K562 (cell line): ENCODE measurements at regions not wholly inside any gene's neighbourhood (a gene's known extent, or its start where the extent isn't known, plus 50 kb on each side); places are given as distances from the start of the nearest gene placed in this dataset.

Experiments used
- TF ChIP-seq, protein P1 (sequence below): sonication (generic); formaldehyde crosslinking; IDR thresholded peaks from 2 replicates; pipeline ENCODE4 v1.8.0; 2023; ENCODE audit warnings: missing genetic modification reagents, mild to moderate bottlenecking, borderline replicate concordance
- TF ChIP-seq, protein P2 (sequence below): fragments of 250-450 bp; sonication (Bioruptor Pico); IDR thresholded peaks from 2 replicates; pipeline ENCODE4 v1.8.0; 2022; ENCODE audit warnings: moderate library complexity, mild to moderate bottlenecking, inconsistent platforms

DNA sequence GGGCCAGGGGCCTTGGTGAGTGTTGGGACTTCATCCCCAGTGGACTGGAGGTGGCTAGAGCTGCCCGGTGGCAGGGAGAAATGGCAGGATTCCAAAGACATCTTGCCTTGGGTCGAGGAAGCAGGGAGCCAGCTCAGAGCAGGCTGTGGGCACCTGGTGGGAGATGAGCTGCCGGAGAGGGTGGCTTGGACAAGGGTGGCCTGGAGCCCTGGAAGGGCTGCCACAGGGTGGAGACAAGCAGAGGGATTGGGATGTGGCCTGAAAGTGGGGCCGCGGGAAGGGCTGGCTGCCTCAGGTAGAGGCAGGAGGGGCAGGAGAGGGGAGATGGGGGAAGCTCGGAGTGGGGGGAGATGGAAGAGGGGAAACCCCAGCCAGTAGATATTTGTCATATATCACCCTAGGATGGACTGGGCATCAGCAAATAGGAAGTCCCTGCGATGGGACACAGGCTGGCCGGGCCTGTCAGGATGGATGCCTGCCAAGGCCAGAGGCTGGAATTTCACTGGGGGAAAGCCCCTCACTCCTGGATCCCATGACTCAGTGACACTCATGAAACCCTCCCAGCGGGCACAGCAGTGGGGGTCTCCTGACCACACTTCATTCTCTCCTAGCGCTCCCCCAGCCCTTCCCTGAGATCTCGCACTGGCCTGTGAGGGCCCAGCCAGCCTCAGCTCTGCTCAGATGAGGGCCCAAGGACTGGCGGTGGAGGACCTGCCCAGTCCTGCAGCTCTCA lies 72.0 kb upstream of the SHISAL1 start (continued):
- TF ChIP-seq, protein P1, sequence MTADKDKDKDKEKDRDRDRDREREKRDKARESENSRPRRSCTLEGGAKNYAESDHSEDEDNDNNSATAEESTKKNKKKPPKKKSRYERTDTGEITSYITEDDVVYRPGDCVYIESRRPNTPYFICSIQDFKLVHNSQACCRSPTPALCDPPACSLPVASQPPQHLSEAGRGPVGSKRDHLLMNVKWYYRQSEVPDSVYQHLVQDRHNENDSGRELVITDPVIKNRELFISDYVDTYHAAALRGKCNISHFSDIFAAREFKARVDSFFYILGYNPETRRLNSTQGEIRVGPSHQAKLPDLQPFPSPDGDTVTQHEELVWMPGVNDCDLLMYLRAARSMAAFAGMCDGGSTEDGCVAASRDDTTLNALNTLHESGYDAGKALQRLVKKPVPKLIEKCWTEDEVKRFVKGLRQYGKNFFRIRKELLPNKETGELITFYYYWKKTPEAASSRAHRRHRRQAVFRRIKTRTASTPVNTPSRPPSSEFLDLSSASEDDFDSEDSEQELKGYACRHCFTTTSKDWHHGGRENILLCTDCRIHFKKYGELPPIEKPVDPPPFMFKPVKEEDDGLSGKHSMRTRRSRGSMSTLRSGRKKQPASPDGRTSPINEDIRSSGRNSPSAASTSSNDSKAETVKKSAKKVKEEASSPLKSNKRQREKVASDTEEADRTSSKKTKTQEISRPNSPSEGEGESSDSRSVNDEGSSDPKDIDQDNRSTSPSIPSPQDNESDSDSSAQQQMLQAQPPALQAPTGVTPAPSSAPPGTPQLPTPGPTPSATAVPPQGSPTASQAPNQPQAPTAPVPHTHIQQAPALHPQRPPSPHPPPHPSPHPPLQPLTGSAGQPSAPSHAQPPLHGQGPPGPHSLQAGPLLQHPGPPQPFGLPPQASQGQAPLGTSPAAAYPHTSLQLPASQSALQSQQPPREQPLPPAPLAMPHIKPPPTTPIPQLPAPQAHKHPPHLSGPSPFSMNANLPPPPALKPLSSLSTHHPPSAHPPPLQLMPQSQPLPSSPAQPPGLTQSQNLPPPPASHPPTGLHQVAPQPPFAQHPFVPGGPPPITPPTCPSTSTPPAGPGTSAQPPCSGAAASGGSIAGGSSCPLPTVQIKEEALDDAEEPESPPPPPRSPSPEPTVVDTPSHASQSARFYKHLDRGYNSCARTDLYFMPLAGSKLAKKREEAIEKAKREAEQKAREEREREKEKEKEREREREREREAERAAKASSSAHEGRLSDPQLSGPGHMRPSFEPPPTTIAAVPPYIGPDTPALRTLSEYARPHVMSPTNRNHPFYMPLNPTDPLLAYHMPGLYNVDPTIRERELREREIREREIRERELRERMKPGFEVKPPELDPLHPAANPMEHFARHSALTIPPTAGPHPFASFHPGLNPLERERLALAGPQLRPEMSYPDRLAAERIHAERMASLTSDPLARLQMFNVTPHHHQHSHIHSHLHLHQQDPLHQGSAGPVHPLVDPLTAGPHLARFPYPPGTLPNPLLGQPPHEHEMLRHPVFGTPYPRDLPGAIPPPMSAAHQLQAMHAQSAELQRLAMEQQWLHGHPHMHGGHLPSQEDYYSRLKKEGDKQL (CRISPR knock-in tag), result no peak
- TF ChIP-seq, protein P2, sequence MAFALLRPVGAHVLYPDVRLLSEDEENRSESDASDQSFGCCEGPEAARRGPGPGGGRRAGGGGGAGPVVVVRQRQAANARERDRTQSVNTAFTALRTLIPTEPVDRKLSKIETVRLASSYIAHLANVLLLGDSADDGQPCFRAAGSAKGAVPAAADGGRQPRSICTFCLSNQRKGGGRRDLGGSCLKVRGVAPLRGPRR (CRISPR knock-in tag), result no peak
